H4 (cell line): ENCODE measurements at regions not wholly inside any gene's neighbourhood (a gene's known extent, or its start where the extent isn't known, plus 50 kb on each side); places are given as distances from the start of the nearest gene placed in this dataset.
"Not testable (repeated sequence)": the region's sequence is repeated elsewhere in the genome, so short reads cannot be mapped to it uniquely, and the experiment has no call there.

ENCODE experiments used
- DNase-seq: peaks from one replicate; pipeline ENCODE4 v3.0.0-alpha.2; 2015; ENCODE audit warnings: low spot score

DNA sequence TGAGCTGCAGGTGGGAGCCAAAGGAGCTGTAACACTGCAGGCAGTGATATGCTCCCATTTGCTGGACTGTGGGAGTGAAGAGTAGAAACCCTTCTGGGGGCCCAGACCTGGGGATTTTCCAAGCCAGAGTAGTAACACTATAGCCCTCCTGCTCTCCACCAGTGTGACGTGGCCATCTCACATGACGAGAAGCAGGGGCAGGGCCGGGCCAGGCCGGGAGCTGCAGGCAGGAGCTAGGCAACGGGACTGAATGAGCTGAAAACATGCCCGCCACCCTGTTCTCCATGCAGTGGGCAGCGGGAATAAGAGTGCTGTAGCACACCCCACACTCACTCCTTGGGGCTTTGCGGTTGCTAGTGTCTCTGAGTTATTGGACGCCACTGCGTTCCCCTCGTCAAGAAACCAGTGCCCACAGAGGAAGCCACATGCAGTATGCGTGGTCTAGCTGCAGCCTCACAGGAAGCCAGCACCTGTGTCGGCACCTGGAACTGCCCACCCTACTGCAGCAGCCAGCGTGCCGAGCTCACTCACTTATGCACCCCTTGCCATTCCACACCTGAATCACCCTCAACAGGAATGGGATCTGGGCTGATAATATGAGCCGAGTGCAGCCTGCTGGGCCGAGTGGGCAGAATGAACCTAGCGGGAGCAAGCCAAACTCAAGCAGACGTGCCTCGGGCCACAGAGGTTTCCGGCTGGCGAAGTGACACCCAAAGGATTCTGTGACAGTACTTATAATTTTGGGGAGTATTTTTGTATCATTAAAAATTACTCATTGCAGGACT, 1389.6 kb downstream of the KCNT2 start:
- no peak for DNase-seq

DNA sequence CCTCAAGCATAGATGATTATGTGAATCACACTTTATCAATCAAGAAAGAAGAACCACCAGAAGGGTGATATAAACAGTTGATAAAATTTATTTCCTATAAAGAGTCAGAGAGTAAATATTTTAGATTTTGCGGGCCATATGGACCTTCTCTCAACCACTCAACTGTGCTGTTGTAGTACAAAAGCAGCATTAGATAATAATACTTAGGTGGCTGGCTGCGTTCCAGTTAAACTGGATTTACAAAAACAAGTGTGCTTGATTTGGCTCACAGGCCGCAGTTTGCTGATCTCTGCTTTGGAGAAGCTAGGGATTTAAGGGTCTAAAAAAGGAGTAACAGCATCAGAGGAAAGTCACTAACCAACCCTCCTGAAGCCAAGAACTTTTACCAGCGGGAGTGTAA, 1406.0 kb downstream of the KCNT2 start:
- no peak for DNase-seq

DNA sequence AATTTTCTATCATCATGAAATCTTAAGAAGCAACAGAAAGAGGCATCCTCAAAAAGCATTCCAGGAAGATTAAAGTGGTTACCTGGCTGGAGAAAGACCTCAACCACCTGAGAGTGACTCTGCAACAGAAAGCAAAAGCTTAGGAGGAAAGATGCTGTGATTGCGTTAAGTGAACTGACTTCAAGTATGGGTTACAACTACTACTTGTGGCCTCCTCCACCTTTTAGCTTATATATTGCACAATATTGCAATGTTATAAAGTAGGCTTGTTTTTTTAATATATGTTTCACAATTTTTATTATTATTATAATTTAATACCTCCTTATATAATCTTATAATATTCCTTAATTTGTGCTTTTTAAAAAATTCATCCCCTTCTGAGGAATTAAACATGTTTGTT, 1407.5 kb downstream of the KCNT2 start:
- DNase-seq = no peak

- no peak for DNase-seq
Measured at GRCh38 chr1:195197116-195197515, 1411.1 kb downstream of the KCNT2 start.

GRCh38 chr1:195195423-195196057, 1412.7 kb downstream of the KCNT2 start:
- no peak for DNase-seq

DNA sequence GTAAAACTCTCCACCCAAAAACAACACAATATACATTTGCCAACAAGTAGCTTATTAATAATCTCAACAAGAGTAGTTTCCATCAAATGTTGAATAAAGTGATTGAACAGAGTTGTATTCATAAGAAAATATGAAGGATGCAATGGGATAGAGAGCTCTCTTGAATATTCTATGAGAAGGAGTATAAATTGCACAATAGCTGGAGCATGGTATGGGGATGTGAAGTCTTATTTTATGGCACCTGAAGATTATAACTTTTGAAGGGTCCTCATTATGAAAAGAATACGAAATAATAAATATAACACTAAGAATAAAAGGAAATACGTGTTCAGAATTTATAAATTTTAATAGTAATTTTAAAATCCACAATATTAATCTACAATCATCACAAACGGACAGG, 1415.1 kb downstream of the KCNT2 start:
- no peak for DNase-seq

DNA sequence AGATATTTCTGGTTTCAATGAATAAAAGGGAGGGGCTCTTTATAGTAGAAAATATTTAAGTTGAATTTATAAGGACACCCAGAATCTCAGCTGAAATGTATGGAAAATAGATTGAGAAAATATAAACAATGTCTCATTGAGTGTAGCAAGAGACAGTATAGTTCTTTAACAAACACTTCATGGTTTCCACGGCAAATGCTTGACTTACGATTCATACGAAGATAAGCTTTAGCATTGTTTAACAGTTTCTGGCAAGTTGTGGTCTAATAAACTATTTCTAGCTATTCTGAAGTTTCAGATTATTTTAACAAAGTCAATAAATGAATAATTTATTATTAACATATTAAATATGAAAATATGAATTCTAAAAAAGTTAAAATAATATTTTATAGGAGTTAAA, 1419.4 kb downstream of the KCNT2 start:
- DNase-seq = no peak

DNA sequence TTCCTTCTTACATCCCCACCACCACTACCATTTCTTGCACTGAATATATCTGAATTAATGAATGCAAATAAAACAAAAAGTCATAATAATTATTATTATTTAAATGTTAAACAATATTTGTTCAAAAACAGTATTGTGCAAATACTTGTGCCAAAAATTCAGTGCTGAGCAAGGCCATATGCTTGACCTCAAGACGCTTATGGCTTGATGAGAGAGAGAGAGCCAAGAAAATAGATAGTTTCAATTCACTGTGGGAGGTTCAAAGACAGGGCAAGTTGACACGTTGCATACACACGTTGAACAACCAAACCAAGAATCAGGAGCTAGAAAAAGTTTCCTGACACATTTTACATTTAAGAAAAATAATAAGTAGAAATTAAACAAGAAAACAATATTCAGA, 1421.7 kb downstream of the KCNT2 start:
- no peak for DNase-seq

- DNase-seq = no peak
Measured at GRCh38 chr1:195185736-195186135, 1422.5 kb downstream of the KCNT2 start.

DNA sequence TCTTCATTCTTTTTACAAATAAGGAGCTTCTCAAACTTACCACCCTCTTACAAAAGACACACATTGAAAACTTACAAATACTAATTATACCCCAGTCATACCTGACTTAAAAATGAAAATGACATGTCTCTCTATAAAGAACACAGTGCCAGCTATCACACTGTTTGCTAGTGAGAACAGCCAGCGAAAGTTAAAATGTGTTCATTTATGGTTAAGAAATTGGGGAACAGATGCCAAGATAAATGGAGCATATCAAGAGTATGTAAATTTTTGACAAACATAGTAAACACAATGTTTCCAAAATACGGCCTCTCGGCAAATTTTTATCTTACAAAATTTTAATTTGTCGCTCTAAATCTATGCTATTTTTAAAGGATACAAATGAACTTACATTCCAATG, 1422.9 kb downstream of the KCNT2 start:
- no peak for DNase-seq

- DNase-seq = no peak
Measured at GRCh38 chr1:195173753-195174152, 1434.5 kb downstream of the KCNT2 start.

DNA sequence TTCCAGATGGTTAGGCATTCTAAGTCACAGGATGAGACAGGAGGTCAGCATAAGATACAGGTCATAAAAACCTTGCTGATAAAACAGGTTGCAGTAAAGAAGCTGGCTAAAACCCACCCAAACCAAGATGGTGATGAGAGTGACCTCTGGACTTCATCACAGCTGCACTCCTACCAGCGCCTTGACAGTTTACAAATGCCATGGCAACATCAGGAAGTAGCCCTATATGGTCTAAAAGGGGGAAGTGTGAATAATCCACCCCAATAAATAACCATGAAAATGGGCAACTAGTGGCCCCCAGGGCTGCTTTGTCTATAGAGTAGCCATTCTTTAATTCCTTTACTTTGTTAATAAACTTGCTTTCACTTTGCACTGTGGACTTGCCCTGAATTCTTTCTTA, 1448.4 kb downstream of the KCNT2 start:
- DNase-seq = not testable (repeated sequence)

- no peak for DNase-seq
Measured at GRCh38 chr1:195158091-195158490, 1450.1 kb downstream of the KCNT2 start.

DNA sequence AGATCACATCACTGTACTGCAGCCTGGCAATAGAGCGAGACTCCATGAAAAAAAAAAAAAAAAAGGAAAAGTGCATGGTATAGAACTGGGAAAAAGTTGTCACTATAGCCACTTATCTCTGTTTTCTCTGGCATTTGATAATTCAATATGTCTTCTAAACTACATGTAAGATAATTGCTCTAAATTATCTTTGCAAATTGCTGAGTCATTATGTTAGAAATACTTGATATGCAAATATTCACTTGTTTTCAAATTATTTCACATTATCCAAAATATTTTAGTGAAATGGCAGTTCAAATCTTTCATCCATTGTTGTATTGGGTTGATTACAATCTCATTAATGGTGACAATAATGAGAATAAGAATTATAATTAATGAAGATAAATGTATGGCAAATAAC, 1455.1 kb downstream of the KCNT2 start:
- DNase-seq = no peak

- DNase-seq = no peak
Measured at GRCh38 chr1:195150768-195151167, 1457.5 kb downstream of the KCNT2 start.

GRCh38 chr1:195141294-195141693, 1466.9 kb downstream of the KCNT2 start:
- DNase-seq = no peak

- no peak for DNase-seq
Measured at GRCh38 chr1:195130598-195130997, 1477.6 kb downstream of the KCNT2 start.

DNA sequence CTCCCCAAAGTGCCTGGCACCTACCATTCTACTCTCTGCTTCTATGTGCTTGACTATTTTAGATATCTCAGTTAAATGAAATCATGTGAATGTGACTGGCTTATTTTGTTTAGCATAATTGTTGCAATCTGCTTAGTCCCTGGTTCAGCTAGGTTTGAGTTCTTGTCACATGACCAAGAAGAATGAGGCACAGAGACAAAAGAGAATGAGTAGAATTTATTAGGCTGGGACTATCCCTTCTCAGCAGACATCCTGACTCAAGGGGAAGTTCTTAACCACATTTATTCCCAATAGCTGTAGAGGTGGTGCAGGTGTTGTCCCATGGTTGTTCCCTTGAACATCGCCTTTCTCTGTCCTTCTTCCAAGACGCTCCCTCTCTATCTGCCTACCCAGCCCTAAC, 1485.7 kb downstream of the KCNT2 start:
- DNase-seq = no peak

DNA sequence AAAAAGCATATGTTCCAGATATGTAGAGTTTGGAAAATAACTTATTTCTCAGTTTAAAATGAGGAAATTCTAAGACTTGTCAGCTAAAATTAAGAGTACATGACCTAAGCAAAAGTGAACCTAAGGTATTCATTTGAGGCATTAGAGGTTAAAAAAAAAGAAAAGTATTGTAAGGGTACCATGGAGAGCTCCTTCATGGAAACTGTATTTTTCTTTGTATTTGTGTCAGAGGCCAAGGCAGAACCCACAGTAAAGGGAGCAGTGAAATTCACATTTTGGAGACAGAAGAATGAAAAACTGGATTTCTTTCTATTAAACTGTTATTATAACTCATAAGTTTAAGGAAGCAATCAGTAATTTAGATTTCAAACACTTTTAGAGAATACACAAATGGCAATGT, 1494.8 kb downstream of the KCNT2 start:
- no peak for DNase-seq

GRCh38 chr1:195105773-195106172, 1502.5 kb downstream of the KCNT2 start:
- no peak for DNase-seq

DNA sequence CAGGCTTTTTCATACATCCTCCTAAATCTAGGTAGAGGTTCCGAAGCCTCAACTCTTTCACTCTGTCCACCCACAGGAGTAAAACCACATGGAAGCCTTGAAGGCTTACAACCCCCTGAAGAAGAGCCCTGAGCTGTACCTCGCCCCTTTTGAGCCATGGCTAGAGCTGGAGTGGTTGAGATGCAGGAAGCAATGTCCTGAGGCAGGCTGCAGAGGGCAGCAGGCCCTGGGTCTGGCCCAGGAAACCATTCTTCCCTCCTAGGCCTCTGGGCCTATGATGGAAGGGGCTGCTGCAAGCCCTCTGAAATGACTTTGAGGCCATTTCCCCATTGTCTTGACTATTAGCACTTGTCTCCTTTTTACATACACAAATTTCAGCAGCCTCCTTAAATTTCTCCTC, 1503.0 kb downstream of the KCNT2 start:
- no peak for DNase-seq

DNA sequence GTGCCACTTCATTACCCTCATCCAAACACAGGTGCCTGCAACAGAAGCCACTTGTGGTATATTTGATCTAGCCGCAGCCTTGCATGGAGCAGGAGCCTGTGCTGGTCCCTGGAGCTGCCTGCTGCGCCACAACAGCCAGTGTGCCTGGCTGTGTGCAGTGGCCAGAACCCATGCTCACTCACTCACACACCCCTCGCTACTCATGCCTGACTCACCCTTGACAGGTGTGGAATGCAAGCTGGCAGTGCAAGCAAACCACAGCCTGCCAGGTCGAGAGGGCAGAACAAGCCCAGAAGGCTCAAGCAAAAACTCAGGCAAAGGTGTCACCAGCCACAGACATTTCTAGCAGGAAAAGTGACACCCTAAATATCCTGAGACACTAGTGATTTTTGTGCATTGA, 1510.9 kb downstream of the KCNT2 start:
- peak; percentile 5 for DNase-seq

- DNase-seq = no peak
Measured at GRCh38 chr1:195096051-195096521, 1512.2 kb downstream of the KCNT2 start.

- no peak for DNase-seq
Measured at GRCh38 chr1:195085196-195085595, 1523.0 kb downstream of the KCNT2 start.
